GM12872 (cell line): ENCODE measurements at regions not wholly inside any gene's neighbourhood (a gene's known extent, or its start where the extent isn't known, plus 50 kb on each side); places are given as distances from the start of the nearest gene placed in this dataset.

Source experiments
- TF ChIP-seq, protein P1 (sequence below): IDR thresholded peaks from 3 replicates; pipeline ENCODE4 v1.5.1; 2011; ENCODE audit warnings: low read depth, mild to moderate bottlenecking, low read length, moderate library complexity; ENCODE audit not compliant: insufficient read depth

DNA sequence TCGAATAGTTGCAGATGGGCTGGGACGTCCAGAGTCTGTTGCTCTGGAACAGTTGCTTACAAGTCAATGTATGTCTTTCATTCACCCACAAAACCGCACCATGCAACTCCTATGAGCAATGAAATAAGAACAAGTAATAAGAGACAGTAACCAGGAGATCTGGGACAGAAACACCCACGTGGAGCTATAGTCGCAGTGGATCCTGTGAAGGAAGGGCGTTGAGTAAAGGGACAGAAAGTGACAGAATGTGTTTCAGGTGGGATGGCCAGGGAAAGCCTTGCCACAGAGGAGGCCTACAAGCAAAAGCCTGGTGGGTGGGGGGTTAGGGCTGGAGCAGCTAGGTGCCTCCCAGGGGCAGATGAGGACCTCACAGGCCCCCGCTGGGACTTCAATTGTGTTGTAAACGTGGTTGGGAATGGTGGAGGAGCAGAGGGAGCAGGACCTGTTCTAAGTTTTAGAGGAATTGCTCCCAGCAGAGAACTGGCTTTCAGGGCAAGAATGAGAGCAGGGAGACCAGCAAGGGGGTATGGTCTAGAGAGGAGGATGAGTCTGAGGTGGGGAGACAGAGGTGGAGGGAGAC is 86.7 kb upstream of the FZD10 start:
- TF ChIP-seq, protein P1, sequence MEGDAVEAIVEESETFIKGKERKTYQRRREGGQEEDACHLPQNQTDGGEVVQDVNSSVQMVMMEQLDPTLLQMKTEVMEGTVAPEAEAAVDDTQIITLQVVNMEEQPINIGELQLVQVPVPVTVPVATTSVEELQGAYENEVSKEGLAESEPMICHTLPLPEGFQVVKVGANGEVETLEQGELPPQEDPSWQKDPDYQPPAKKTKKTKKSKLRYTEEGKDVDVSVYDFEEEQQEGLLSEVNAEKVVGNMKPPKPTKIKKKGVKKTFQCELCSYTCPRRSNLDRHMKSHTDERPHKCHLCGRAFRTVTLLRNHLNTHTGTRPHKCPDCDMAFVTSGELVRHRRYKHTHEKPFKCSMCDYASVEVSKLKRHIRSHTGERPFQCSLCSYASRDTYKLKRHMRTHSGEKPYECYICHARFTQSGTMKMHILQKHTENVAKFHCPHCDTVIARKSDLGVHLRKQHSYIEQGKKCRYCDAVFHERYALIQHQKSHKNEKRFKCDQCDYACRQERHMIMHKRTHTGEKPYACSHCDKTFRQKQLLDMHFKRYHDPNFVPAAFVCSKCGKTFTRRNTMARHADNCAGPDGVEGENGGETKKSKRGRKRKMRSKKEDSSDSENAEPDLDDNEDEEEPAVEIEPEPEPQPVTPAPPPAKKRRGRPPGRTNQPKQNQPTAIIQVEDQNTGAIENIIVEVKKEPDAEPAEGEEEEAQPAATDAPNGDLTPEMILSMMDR: no peak

DNA sequence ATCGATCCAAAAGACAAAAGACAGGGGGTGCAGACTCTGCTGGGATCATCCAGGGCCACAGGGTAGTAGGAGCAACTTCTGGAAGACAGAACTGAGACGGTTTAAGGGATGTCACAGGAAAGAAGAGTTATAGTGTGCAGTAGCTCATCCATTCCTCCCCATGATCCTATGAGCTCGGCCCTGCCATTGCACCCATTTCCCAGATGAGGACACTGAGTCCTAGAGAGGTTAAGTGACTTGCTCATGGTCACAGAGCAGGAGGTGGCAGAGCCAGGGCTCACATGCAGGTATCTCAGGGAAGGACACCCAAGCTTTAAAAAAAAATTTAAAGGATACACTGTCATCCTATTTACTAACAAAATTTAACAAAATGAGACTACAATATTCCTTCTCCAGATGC is 86.1 kb upstream of the FZD10 start:
- TF ChIP-seq, protein P1: no peak

DNA sequence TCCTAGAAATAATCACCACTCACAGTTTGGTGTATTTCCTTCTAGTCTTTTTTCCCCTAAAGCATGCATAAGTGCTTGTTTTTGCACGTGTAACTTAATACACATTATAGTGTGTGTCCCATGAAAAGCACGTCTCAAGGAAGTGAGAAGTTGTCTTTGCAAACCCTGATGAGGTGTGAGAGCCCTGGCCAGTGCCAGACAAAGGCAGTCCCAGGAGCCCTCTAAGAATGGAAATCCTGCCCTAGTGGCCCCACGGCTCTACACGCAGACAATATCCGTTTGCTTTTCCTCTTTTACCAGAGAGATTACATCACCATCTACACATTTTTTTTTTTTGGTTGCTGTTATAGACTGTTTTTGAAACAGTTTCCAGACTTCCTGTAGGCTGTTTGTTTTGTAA is 85.5 kb upstream of the FZD10 start:
- TF ChIP-seq, protein P1: no peak

DNA sequence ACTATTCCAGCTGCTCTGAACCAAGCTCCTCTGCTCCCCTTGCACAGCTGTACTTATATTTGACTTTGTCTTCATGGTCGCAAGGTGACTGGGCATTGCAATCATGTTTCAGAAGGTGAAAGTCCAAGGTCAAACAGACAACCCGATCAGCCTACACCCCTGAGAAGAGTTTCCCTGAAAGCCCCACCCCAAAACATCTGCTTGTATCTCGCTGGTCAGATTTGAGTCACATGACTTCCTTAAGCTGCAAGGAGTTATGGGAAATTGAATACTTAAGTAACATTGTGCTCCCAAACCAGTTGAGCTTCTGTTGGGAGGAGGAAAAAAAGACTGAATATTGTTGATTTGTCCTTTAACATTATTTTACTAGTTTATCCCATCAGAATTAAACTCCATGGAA is 83.4 kb upstream of the FZD10 start:
- TF ChIP-seq, protein P1: no peak

DNA sequence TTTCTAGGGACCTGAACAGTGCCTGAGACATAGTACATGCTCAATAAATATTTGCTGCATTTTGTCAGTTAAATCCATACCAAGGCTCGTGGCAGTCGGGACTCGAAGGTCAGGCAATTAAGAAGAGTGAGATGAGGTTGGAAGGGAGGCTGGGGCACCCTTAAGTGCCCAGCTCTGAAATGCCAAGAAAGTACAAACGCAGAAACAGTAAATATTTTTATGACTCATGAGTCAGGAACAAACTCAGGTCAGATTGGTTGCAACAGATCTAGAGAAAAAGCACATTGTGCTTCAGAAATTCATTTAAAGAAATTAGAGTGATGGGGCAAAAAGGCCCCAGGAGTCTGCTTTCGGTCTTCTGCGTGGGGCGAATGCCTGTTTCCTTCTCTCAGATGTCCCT is 83.0 kb upstream of the FZD10 start:
- TF ChIP-seq, protein P1: no peak

DNA sequence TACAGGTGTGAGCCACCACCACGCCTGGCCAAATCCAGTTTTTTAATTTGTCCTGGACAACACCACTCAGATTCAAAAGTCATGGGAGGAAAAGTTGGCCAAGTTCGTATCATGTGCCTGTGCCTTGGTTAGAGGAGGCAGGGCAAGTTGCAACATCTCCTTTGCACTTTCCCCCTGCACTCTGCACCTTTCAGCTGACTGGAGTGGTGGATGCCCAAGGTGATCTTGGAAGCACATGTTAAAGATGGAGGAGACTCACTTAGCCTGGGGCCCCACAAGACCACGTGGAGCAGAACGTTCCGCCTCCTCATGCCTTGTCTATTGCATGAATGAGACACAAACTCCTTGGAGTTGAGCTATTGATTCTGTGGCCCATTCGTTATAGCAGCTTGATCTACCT is 82.1 kb upstream of the FZD10 start:
- TF ChIP-seq, protein P1: no peak

DNA sequence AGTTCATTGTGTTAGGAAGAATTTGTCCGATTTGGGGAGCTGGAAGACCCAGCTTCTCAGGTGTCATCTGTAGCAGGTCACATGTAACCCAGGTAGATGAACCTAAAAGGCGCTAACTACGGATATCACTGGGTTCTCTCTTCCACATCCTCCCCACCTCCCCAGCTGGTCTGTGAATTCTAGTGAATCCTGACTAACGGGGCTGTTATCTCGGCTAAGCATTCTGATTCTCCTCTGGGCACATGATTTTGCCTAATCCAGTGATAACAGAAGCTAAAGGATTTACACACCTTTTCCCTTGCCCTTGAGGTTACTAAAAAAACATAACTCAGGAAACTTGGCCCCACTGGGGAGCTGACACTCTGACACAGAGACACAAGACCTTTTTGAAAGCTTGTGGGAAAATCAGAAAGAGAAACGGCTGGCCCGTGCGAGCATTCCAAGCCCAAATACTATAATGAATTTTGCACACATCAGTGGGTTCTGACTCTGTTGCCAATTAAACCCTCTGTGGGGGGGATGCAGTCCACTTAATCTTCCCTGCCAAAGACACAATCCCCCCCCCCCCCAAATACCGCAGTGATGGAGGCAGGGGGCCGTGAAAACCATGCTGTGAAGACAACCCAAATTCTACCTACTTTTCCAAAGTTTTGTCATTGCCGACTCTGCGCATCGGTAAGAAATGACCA is 81.0 kb upstream of the FZD10 start:
- TF ChIP-seq, protein P1: no peak
